ENCODE measurements at regions not wholly inside any gene's neighbourhood (a gene's known extent, or its start where the extent isn't known, plus 50 kb on each side); places are given as distances from the start of the nearest gene placed in this dataset.

DNA sequence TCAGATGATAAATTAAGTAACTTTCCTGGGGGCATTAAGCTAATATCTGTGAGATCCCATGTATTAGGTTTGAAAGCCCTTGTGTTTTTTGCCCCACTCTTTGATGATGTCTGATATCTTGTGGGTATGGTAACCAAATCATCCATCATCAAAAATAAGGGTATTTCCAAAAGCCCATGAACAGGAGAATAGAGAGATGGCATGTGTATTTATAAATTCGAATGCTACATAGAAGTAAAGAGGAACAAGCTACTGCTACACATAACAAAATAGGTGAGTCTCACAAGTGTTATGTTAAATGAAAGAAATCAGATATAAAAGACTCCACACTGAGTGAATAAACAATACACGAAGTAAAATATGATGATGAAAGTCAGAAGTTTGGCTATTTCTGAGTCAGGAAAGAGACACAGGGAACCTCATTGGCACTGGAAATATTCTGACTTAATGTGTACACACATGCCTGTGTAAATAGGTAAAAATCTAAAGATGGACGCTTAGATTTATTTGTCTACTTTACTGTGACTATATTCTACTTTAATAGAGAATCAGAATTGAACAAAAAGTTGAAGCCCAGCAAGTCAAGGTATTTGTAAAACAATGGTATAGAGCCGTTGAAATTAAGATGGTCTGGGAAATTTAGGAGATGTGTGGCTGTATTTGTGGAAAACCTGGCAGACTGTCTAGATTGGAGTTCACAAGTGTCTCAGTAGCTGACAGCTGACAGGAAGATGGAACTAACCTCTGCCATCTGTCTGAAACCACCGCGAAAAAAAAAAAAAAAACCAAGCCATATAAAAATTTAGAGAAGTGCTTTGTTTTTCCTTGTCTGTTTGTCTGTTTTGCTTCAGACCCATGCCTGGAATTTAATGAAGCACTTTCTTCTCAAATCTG lies 111.0 kb upstream of the TGFBR2 start:
- H3K27me3 ChIP-seq (ENCODE audit: insufficient read depth, low read length, poor library complexity, severe bottlenecking), result no peaks in the 10 kb centered on the region
- H3K4me2 ChIP-seq (ENCODE audit: low read depth, low read length, poor library complexity, severe bottlenecking), result peak overlapping the region; percentile 40
- TF ChIP-seq EZH2phosphoT487 (IDR thresholded peaks at IDR 0.05; ENCODE audit: borderline replicate concordance), result no peak
- no peaks in the 10 kb centered on the region for H3K79me2 ChIP-seq (ENCODE audit: insufficient read depth, low read length)
- no peaks in the 10 kb centered on the region for H3K9me3 ChIP-seq (ENCODE audit: insufficient read depth, low read depth, low read length)
- H3F3A ChIP-seq (ENCODE audit: low read depth), result no peaks in the 10 kb centered on the region
- no peak overlapping the region for H3K4me3 ChIP-seq (ENCODE audit: low read length, poor library complexity, severe bottlenecking)
- no peaks in the 10 kb centered on the region for H3K36me3 ChIP-seq (ENCODE audit: insufficient read depth, low read length)
- no peak overlapping the region for H3K9ac ChIP-seq (ENCODE audit: low read depth, low read length, poor library complexity, severe bottlenecking)
- no peak overlapping the region for H2AFZ ChIP-seq (ENCODE audit: low read length)
- peaks cover 22% of the 10 kb centered on the region for H3K4me1 ChIP-seq (ENCODE audit: insufficient read depth, low read length, poor library complexity, severe bottlenecking)
- no peaks in the 10 kb centered on the region for H4K20me1 ChIP-seq (ENCODE audit: insufficient read depth, low read length, poor library complexity, severe bottlenecking)
- H3K9me2 ChIP-seq (replicated peaks; ENCODE audit: low read depth, low read length), result no peaks in the 10 kb centered on the region

DNA sequence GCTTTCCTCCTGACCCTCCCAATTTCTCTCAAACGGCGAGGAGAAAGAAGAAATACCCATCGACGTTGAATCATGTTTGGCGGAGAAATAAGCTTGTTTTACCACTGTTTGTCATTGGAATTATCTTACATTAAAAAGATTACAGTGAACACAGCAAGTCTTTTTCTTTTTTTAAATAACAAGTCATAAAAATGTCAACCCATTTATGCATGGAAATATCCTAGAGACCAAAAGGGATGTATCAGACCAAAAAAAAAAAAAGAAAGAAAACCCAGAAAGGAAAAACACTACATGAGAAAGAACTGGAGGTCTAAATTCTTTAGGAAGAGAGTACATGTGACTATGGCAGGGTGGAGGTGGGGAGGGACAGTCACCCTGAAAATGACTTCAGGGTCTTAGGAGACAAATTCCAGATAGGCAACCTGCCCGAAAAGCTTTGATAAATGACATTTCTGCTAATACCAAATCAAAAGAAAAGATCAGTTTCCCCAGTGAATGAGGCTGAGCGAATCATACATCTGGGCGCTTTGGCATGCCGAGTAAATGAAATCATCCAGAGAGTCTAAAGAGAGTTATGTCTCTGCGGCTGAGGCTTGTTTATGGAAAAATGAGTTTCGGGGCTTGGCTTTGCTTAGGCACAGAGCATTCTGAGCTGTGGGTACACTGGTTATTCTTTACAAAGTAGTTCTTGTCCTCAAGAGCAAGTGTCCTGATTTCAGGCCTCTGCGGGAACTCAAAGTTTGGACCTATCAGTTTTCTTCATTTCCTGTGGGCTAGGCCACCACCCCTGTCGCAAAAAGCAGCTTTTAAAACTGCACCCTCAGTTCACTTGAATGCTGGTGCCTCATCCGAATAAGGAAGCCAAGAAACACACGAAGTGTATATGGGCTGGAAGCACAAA lies 110.1 kb upstream of the TGFBR2 start:
- peak overlapping the region; percentile 40 for H3K4me2 ChIP-seq (ENCODE audit: low read depth, low read length, poor library complexity, severe bottlenecking)

DNA sequence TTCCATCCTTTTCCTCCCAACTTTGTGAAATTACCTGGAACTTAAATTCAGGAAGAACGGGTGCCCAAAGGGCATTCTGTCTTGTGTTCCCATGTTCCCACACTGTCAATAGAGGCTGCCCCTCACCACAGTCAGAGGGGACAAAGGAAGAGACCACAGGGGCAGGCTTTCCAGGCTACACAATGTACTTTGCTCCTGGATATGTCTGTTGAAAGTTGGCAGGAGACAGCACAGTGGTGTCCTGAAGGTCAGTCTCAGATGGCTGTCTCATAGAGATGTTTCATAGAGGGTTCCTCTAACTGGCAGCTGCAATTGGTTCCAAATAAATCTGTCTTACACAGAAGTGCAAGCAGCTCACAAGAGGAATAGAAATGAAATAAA lies 107.8 kb upstream of the TGFBR2 start:
- H4K20me1 ChIP-seq (ENCODE audit: insufficient read depth, low read length, poor library complexity, severe bottlenecking), result no peaks in the 10 kb centered on the region
- H3K9me2 ChIP-seq (replicated peaks; ENCODE audit: low read depth, low read length), result no peaks in the 10 kb centered on the region
- no peak overlapping the region for H3K4me2 ChIP-seq (ENCODE audit: low read depth, low read length, poor library complexity, severe bottlenecking)
- no peaks in the 10 kb centered on the region for H3F3A ChIP-seq (ENCODE audit: low read depth)
- H3K9me3 ChIP-seq (ENCODE audit: insufficient read depth, low read depth, low read length), result no peaks in the 10 kb centered on the region
- H3K36me3 ChIP-seq (ENCODE audit: insufficient read depth, low read length), result no peaks in the 10 kb centered on the region
- H2AFZ ChIP-seq (ENCODE audit: low read length), result no peak overlapping the region
- no peaks in the 10 kb centered on the region for H3K79me2 ChIP-seq (ENCODE audit: insufficient read depth, low read length)
- peaks cover 22% of the 10 kb centered on the region for H3K4me1 ChIP-seq (ENCODE audit: insufficient read depth, low read length, poor library complexity, severe bottlenecking)
- H3K4me3 ChIP-seq (ENCODE audit: low read length, poor library complexity, severe bottlenecking), result no peak overlapping the region
- TF ChIP-seq EZH2phosphoT487 (IDR thresholded peaks at IDR 0.05; ENCODE audit: borderline replicate concordance) (no peak), CTCF (conservative IDR thresholded peaks at IDR 0.05; ENCODE audit: low read length) (no peak)
- no peaks in the 10 kb centered on the region for H3K27me3 ChIP-seq (ENCODE audit: insufficient read depth, low read length, poor library complexity, severe bottlenecking)
- no peak overlapping the region for H3K9ac ChIP-seq (ENCODE audit: low read depth, low read length, poor library complexity, severe bottlenecking)

More for the DNA sequence above, 110.1 kb upstream of the TGFBR2 start:
- Histone ChIP-seq H3K9me2 (replicated peaks; ENCODE audit: low read depth, low read length) (no peaks in the 10 kb centered on the region), H3K4me3 (ENCODE audit: low read length, poor library complexity, severe bottlenecking) (no peak overlapping the region), H3K27me3 (ENCODE audit: insufficient read depth, low read length, poor library complexity, severe bottlenecking) (no peaks in the 10 kb centered on the region), H3K9me3 (ENCODE audit: insufficient read depth, low read depth, low read length) (no peaks in the 10 kb centered on the region), H2AFZ (ENCODE audit: low read length) (no peak overlapping the region), H4K20me1 (ENCODE audit: insufficient read depth, low read length, poor library complexity, severe bottlenecking) (no peaks in the 10 kb centered on the region), H3K4me1 (ENCODE audit: insufficient read depth, low read length, poor library complexity, severe bottlenecking) (peaks cover 22% of the 10 kb centered on the region), H3F3A (ENCODE audit: low read depth) (no peaks in the 10 kb centered on the region), H3K36me3 (ENCODE audit: insufficient read depth, low read length) (no peaks in the 10 kb centered on the region), H3K79me2 (ENCODE audit: insufficient read depth, low read length) (no peaks in the 10 kb centered on the region), H3K9ac (ENCODE audit: low read depth, low read length, poor library complexity, severe bottlenecking) (no peak overlapping the region)
- TF ChIP-seq EZH2phosphoT487 (IDR thresholded peaks at IDR 0.05; ENCODE audit: borderline replicate concordance) (no peak), CTCF (conservative IDR thresholded peaks at IDR 0.05; ENCODE audit: low read length) (no peak)
